ENCODE measurements at regions not wholly inside any gene's neighbourhood (a gene's known extent, or its start where the extent isn't known, plus 50 kb on each side); places are given as distances from the start of the nearest gene placed in this dataset.

GRCh38 chr11:114758627-114759026 lies 80.3 kb downstream of the NXPE2 start:
- no peak for DNase-seq (ENCODE audit: low spot score)

- DNase-seq (ENCODE audit: low spot score), result peak; percentile 8
Observed at GRCh38 chr11:114762408-114762807, 84.1 kb downstream of the NXPE2 start.

- DNase-seq (ENCODE audit: low spot score), result no peak
Observed at GRCh38 chr11:114764563-114764962, 86.2 kb downstream of the NXPE2 start.

- no peak for DNase-seq (ENCODE audit: low spot score)
Observed at GRCh38 chr11:114771172-114771571, 92.8 kb downstream of the NXPE2 start.

GRCh38 chr11:114773541-114774338 lies 95.4 kb downstream of the NXPE2 start:
- no peak for DNase-seq (ENCODE audit: low spot score)

GRCh38 chr11:114774599-114775361 lies 96.5 kb downstream of the NXPE2 start:
- DNase-seq (ENCODE audit: low spot score), result peak; percentile 34

- DNase-seq (ENCODE audit: low spot score), result no peak
Observed at GRCh38 chr11:114775875-114776621, 97.7 kb downstream of the NXPE2 start.

- DNase-seq (ENCODE audit: low spot score), result no peak
Observed at GRCh38 chr11:114776956-114777355, 98.6 kb downstream of the NXPE2 start.

- DNase-seq (ENCODE audit: low spot score), result no peak
Observed at GRCh38 chr11:114779189-114779588, 100.9 kb downstream of the NXPE2 start.

GRCh38 chr11:114782650-114783310 lies 104.5 kb downstream of the NXPE2 start:
- no peak for DNase-seq (ENCODE audit: low spot score)

- DNase-seq (ENCODE audit: low spot score), result no peak
Observed at GRCh38 chr11:114783805-114784204, 105.5 kb downstream of the NXPE2 start.

GRCh38 chr11:114784216-114784615 lies 105.9 kb downstream of the NXPE2 start:
- DNase-seq (ENCODE audit: low spot score), result no peak

GRCh38 chr11:114784891-114785290 lies 106.6 kb downstream of the NXPE2 start:
- no peak for DNase-seq (ENCODE audit: low spot score)

- no peak for DNase-seq (ENCODE audit: low spot score)
Observed at GRCh38 chr11:114785820-114786219, 107.5 kb downstream of the NXPE2 start.

GRCh38 chr11:114787126-114787525 lies 108.8 kb downstream of the NXPE2 start:
- no peak for DNase-seq (ENCODE audit: low spot score)

GRCh38 chr11:114790910-114791309 lies 112.6 kb downstream of the NXPE2 start:
- DNase-seq (ENCODE audit: low spot score), result no peak

- no peak for DNase-seq (ENCODE audit: low spot score)
Observed at GRCh38 chr11:114794048-114794684, 115.8 kb downstream of the NXPE2 start.

- no peak for DNase-seq (ENCODE audit: low spot score)
Observed at GRCh38 chr11:114796954-114797721, 118.8 kb downstream of the NXPE2 start.

GRCh38 chr11:114799476-114799875 lies 121.1 kb downstream of the NXPE2 start:
- DNase-seq (ENCODE audit: low spot score), result no peak

GRCh38 chr11:114801773-114802172 lies 123.4 kb downstream of the NXPE2 start:
- DNase-seq (ENCODE audit: low spot score), result no peak

GRCh38 chr11:114802878-114803277 lies 124.6 kb downstream of the NXPE2 start:
- DNase-seq (ENCODE audit: low spot score), result no peak
